ENCODE measurements at regions not wholly inside any gene's neighbourhood (a gene's known extent, or its start where the extent isn't known, plus 50 kb on each side); places are given as distances from the start of the nearest gene placed in this dataset.

DNA sequence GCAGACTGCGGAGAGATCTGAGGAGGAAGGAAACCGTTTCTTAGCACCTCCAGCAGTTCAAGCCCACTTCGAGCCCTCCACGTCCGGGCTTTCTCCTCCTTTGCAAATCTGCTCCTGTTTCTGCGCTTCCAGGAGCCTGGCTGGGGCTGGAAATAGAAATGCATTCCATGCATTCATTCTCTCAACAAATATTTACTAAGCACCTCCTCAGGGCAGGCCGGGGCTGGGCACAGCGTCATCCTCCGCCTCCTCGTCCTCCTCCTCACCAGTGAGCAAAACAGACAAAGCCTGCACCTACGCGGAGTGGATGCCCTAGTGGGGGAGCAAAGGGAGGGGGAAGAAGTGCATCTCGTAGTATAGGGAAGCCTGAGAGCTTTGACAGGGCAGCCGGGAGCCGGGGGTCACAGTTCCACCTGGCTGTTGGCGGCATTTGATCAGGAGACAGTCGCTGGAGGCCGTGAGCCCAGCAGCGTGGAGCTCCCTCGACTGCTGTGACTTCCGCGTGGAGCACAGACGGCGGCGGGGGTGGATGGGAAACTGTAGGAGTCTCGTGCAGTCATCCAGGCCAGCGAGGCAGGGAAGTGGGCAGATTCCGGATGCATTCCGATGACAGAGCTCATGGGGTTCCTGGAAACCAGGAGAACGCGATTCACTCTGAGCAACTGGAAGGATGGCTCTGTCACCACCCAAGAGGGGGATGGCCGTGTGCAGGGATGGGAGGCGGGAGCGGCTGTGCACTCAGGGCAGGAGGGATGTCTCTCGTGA is 93.5 kb downstream of the SIK1 start (continued):
- TF ChIP-seq E2F6 (IDR thresholded peaks at IDR 0.05; ENCODE audit: borderline replicate concordance, low read depth) (peak; percentile 71; the same call in 1 of the 2 replicates), HOXA7 (CRISPR knock-in tag; IDR thresholded peaks at IDR 0.05) (peak; percentile 70), FOXS1 (CRISPR knock-in tag; IDR thresholded peaks at IDR 0.05) (peak; percentile 52; the same call in 1 of the 2 replicates), POLR2AphosphoS2 (conservative IDR thresholded peaks at IDR 0.05; ENCODE audit: low read length) (no peak), KDM1A (IDR thresholded peaks at IDR 0.05; ENCODE audit: low read depth) (no peak), EP300 (IDR thresholded peaks at IDR 0.05) (peak; percentile 89; a peak in 4 of 5 replicates), SREBF2 (IDR thresholded peaks at IDR 0.05) (no peak), FOSL2 (IDR thresholded peaks at IDR 0.05) (no peak), FOSL2 (CRISPR knock-in tag; IDR thresholded peaks at IDR 0.05) (peak; percentile 55), HOXB5 (CRISPR knock-in tag; IDR thresholded peaks at IDR 0.05) (peak; percentile 86; the same call in 1 of the 2 replicates), ZNF302 (CRISPR knock-in tag; IDR thresholded peaks at IDR 0.05) (peak; percentile 84), RARB (CRISPR knock-in tag; IDR thresholded peaks at IDR 0.05) (peak; percentile 74; the same call in 1 of the 2 replicates), SMC3 (IDR thresholded peaks at IDR 0.05) (peak; percentile 17; the same call in 2 of the 3 replicates), KDM5A (IDR thresholded peaks at IDR 0.05) (no peak), JUN (IDR thresholded peaks at IDR 0.05) (peak in 1 of 2 experiments; percentile 84; a peak in 3 of 5 replicates)
- TF ChIP-seq, protein P1, sequence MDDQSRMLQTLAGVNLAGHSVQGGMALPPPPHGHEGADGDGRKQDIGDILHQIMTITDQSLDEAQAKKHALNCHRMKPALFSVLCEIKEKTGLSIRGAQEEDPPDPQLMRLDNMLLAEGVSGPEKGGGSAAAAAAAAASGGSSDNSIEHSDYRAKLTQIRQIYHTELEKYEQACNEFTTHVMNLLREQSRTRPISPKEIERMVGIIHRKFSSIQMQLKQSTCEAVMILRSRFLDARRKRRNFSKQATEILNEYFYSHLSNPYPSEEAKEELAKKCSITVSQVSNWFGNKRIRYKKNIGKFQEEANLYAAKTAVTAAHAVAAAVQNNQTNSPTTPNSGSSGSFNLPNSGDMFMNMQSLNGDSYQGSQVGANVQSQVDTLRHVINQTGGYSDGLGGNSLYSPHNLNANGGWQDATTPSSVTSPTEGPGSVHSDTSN (IDR thresholded peaks at IDR 0.05), result peak; percentile 72

DNA sequence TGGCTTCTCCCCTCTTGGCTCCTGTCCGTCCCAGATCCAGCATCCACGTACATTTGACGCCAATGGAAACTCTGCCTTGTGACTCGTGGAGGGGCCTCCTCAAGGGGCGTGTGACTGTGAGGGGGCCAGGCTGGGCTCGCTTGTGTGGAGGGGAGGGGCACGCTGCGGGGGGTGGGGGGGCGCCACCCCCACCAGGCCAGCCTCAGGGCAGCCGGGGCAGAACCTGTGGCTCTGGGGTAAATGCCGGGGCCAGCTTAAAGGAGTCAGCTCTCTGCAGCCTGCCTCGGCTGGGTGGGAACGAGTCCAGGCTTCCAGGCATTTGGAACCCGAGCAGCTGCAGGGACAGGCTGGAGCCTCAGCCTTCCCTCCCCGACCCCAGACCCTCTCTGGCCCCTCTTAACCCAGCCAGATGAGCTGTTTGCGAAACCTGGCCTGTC is 94.1 kb downstream of the SIK1 start:
- CTCF ChIA-PET, result interaction anchor here (0.5 to 1.3 kb wide), 3 partner anchors 11 to 433 kb away, joined by 3 to 5 read pairs (median 3); no protein-coding TSS in a partner anchor
- POLR2A ChIA-PET, result interaction anchor here (1.1 to 2.1 kb wide), 3 partner anchors 8 to 396 kb away, joined by 3 to 37 read pairs (median 4); no protein-coding TSS in a partner anchor
- peak; percentile 46 for ATAC-seq
- H3K4me3 ChIP-seq, result peak overlapping the region; percentile 35; the same call in 2 of the 3 replicates
- no peaks in the 10 kb centered on the region for H3K9me3 ChIP-seq
- DNase-seq (ENCODE audit: low read depth in 1 of 2, low spot score in 1 of 2), result peak in 1 of 2 experiments; percentile 84
- TF ChIP-seq PHF8 (IDR thresholded peaks at IDR 0.05; ENCODE audit: borderline replicate concordance, low read depth) (no peak), RNF2 (IDR thresholded peaks at IDR 0.05; ENCODE audit: borderline replicate concordance, low read depth) (no peak), SMC3 (IDR thresholded peaks at IDR 0.05) (no peak), HOXA7 (CRISPR knock-in tag; IDR thresholded peaks at IDR 0.05) (no peak), EHF (CRISPR knock-in tag; IDR thresholded peaks at IDR 0.05) (no peak), KDM5A (IDR thresholded peaks at IDR 0.05) (no peak), BHLHE40 (IDR thresholded peaks at IDR 0.05; ENCODE audit: low read depth, low read length) (no peak), EP300 (IDR thresholded peaks at IDR 0.05) (no peak; a peak in 1 of 5 replicates)
- TF ChIP-seq, protein P2, sequence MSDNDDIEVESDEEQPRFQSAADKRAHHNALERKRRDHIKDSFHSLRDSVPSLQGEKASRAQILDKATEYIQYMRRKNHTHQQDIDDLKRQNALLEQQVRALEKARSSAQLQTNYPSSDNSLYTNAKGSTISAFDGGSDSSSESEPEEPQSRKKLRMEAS (IDR thresholded peaks at IDR 0.05), result no peak
- peaks cover 60% of the 10 kb centered on the region for H3K4me1 ChIP-seq
- H3K27ac ChIP-seq, result peak overlapping the region; percentile 100
- peak overlapping the region; percentile 95 for H3K4me2 ChIP-seq
- 5% methylated on average over 8 of the region's 16 CpGs for WGBS (ENCODE audit: missing lambda C conversion rate)
- no peak for FAIRE-seq
